ENCODE measurements at regions not wholly inside any gene's neighbourhood (a gene's known extent, or its start where the extent isn't known, plus 50 kb on each side); places are given as distances from the start of the nearest gene placed in this dataset.

GRCh38 chr6:166806962-166807757 is 149.2 kb downstream of the RNASET2 start:
- H3K4me3 ChIP-seq (replicated peaks in 1 of 3; ENCODE audit: insufficient read depth in 1 of 3, low read depth in 1 of 3, low read length in 3 of 3) = no peak overlapping the region
- ChIA-PET POLR2A (no interaction called here), CTCF (no interaction called here)
- H3K4me1 ChIP-seq (ENCODE audit: control insufficient read depth, extremely low read depth, insufficient read depth, low read length) = no peaks in the 10 kb centered on the region
- no peaks in the 10 kb centered on the region for H3K9me1 ChIP-seq (replicated peaks; ENCODE audit: control insufficient read depth, extremely low read depth, insufficient read depth, low read length)
- H4K20me1 ChIP-seq (replicated peaks; ENCODE audit: control insufficient read depth, extremely low read depth, insufficient read depth, low read length) = no peaks in the 10 kb centered on the region
- TF ChIP-seq POLR2AphosphoS5 (IDR thresholded peaks at IDR 0.05; ENCODE audit: insufficient read depth, low read depth, low read length) (no peak), GATA2 (IDR thresholded peaks at IDR 0.05; ENCODE audit: insufficient read depth, insufficient read length, low read depth, low read length) (no peak), JUN (IDR thresholded peaks at IDR 0.05; ENCODE audit: borderline replicate concordance, insufficient read depth, insufficient read length, low read depth) (no peak)
- H3K4me2 ChIP-seq (ENCODE audit: insufficient read depth, low read length) = no peak overlapping the region
- no peak overlapping the region for H2AFZ ChIP-seq (ENCODE audit: low read depth, low read length)
- no TSS peak for BruUV-seq (replicated peaks)
- no peak overlapping the region for H3K9ac ChIP-seq (replicated peaks; ENCODE audit: extremely low read depth, insufficient read depth, low read length)
- H3K36me3 ChIP-seq (ENCODE audit: control insufficient read depth in 2 of 2, extremely low read depth in 1 of 2, insufficient read depth in 2 of 2, low read length in 2 of 2) = no peaks in the 10 kb centered on the region
- no peaks in the 10 kb centered on the region for H3K27me3 ChIP-seq (ENCODE audit: control insufficient read depth in 2 of 2, insufficient read depth in 2 of 2, low read length in 2 of 2)
- FAIRE-seq (no peak), DNase-seq (ENCODE audit: low read depth, low spot score) (no peak)
- no peaks in the 10 kb centered on the region for H3K79me2 ChIP-seq (ENCODE audit: control insufficient read depth, insufficient read depth, low read length)
- no peak overlapping the region for H3K27ac ChIP-seq (ENCODE audit: insufficient read depth, low read depth, low read length)
- intact Hi-C loops (cut with micrococcal nuclease) = no loop called here
- no peaks in the 10 kb centered on the region for H3K9me3 ChIP-seq (replicated peaks; ENCODE audit: control insufficient read depth, insufficient read depth, low read length)
- dilution Hi-C loops (cut with MboI; ENCODE audit: extremely low pct_ligation_motif_present, low sequenced_read_pairs) = no loop called here

- BruUV-seq (replicated peaks) = no TSS peak
- H3K9me3 ChIP-seq (replicated peaks; ENCODE audit: control insufficient read depth, insufficient read depth, low read length) = no peaks in the 10 kb centered on the region
- POLR2A ChIA-PET = no interaction called here
- no peaks in the 10 kb centered on the region for H4K20me1 ChIP-seq (replicated peaks; ENCODE audit: control insufficient read depth, extremely low read depth, insufficient read depth, low read length)
- H3K36me3 ChIP-seq (ENCODE audit: control insufficient read depth in 2 of 2, extremely low read depth in 1 of 2, insufficient read depth in 2 of 2, low read length in 2 of 2) = no peaks in the 10 kb centered on the region
- dilution Hi-C loops (cut with MboI; ENCODE audit: extremely low pct_ligation_motif_present, low sequenced_read_pairs) (no loop called here), intact Hi-C loops (cut with micrococcal nuclease) (no loop called here)
- H3K9me1 ChIP-seq (replicated peaks; ENCODE audit: control insufficient read depth, extremely low read depth, insufficient read depth, low read length) = no peaks in the 10 kb centered on the region
- H3K4me3 ChIP-seq (replicated peaks in 1 of 3; ENCODE audit: insufficient read depth in 1 of 3, low read depth in 1 of 3, low read length in 3 of 3) = no peak overlapping the region
- no peak overlapping the region for H3K27ac ChIP-seq (ENCODE audit: insufficient read depth, low read depth, low read length)
- H3K27me3 ChIP-seq (ENCODE audit: control insufficient read depth in 2 of 2, insufficient read depth in 2 of 2, low read length in 2 of 2) = no peaks in the 10 kb centered on the region
- no peak overlapping the region for H2AFZ ChIP-seq (ENCODE audit: low read depth, low read length)
- TF ChIP-seq POLR2AphosphoS5 (IDR thresholded peaks at IDR 0.05; ENCODE audit: insufficient read depth, low read depth, low read length) = no peak
- TF ChIP-seq JUN (IDR thresholded peaks at IDR 0.05; ENCODE audit: borderline replicate concordance, insufficient read depth, insufficient read length, low read depth) = no peak
- no peak for TF ChIP-seq EZH2 (IDR thresholded peaks at IDR 0.05; ENCODE audit: borderline replicate concordance, low read depth, low read length, severe bottlenecking)
- TF ChIP-seq POLR2A (IDR thresholded peaks at IDR 0.05; ENCODE audit: low read depth, low read length) = no peak
- TF ChIP-seq MYC (IDR thresholded peaks at IDR 0.05; ENCODE audit: low read depth, low read length) = no peak
- TF ChIP-seq, protein P1, sequence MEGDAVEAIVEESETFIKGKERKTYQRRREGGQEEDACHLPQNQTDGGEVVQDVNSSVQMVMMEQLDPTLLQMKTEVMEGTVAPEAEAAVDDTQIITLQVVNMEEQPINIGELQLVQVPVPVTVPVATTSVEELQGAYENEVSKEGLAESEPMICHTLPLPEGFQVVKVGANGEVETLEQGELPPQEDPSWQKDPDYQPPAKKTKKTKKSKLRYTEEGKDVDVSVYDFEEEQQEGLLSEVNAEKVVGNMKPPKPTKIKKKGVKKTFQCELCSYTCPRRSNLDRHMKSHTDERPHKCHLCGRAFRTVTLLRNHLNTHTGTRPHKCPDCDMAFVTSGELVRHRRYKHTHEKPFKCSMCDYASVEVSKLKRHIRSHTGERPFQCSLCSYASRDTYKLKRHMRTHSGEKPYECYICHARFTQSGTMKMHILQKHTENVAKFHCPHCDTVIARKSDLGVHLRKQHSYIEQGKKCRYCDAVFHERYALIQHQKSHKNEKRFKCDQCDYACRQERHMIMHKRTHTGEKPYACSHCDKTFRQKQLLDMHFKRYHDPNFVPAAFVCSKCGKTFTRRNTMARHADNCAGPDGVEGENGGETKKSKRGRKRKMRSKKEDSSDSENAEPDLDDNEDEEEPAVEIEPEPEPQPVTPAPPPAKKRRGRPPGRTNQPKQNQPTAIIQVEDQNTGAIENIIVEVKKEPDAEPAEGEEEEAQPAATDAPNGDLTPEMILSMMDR (IDR thresholded peaks at IDR 0.05; ENCODE audit: extremely low read depth in 1 of 2, insufficient read depth in 1 of 2, low read depth in 1 of 2, low read length in 2 of 2) = no peak
- TF ChIP-seq FOS (IDR thresholded peaks at IDR 0.05; ENCODE audit: borderline replicate concordance, insufficient read depth, low read length) = no peak
- TF ChIP-seq GATA2 (IDR thresholded peaks at IDR 0.05; ENCODE audit: insufficient read depth, insufficient read length, low read depth, low read length) = no peak
- TF ChIP-seq, protein P2, sequence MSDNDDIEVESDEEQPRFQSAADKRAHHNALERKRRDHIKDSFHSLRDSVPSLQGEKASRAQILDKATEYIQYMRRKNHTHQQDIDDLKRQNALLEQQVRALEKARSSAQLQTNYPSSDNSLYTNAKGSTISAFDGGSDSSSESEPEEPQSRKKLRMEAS (IDR thresholded peaks at IDR 0.05; ENCODE audit: insufficient read depth, insufficient read length) = no peak
- H3K4me2 ChIP-seq (ENCODE audit: insufficient read depth, low read length) = no peak overlapping the region
- CTCF ChIA-PET = no interaction called here
- FAIRE-seq (no peak), DNase-seq (ENCODE audit: low read depth, low spot score) (no peak)
- H3K79me2 ChIP-seq (ENCODE audit: control insufficient read depth, insufficient read depth, low read length) = no peaks in the 10 kb centered on the region
- H3K9ac ChIP-seq (replicated peaks; ENCODE audit: extremely low read depth, insufficient read depth, low read length) = no peak overlapping the region
- no peaks in the 10 kb centered on the region for H3K4me1 ChIP-seq (ENCODE audit: control insufficient read depth, extremely low read depth, insufficient read depth, low read length)
Observed at GRCh38 chr6:166806217-166806838, 150.0 kb downstream of the RNASET2 start.

All from endothelial cell of umbilical vein (primary cell).